Erythroblast (primary cell): ENCODE measurements at regions not wholly inside any gene's neighbourhood (a gene's known extent, or its start where the extent isn't known, plus 50 kb on each side); places are given as distances from the start of the nearest gene placed in this dataset.

Experiments
- GATA1 ChIP-seq: IDR thresholded peaks from 2 replicates; pipeline ENCODE4 v1.6.1; 2011; ENCODE audit warnings: low read depth, mild to moderate bottlenecking, control low read depth, low read length, moderate library complexity
- POLR2A ChIP-seq: IDR thresholded peaks from 2 replicates; pipeline ENCODE4 v1.6.1; 2011; ENCODE audit warnings: mild to moderate bottlenecking, low read length

- TF ChIP-seq POLR2A = no peak
- TF ChIP-seq GATA1 = no peak
Observed at GRCh38 chr1:96568639-96569038, 152.9 kb upstream of the PTBP2 start.
